ENCODE measurements at regions not wholly inside any gene's neighbourhood (a gene's known extent, or its start where the extent isn't known, plus 50 kb on each side); places are given as distances from the start of the nearest gene placed in this dataset.

GRCh38 chr12:94078138-94078723 lies 70.1 kb upstream of the PLXNC1 start:
- TF ChIP-seq CTCF (IDR thresholded peaks at IDR 0.05) (no peak), POLR2AphosphoS5 (IDR thresholded peaks at IDR 0.05) (no peak), POLR2A (IDR thresholded peaks at IDR 0.05) (no peak)
